ENCODE measurements at regions not wholly inside any gene's neighbourhood (a gene's known extent, or its start where the extent isn't known, plus 50 kb on each side); places are given as distances from the start of the nearest gene placed in this dataset.
"Not testable (repeated sequence)": the region's sequence is repeated elsewhere in the genome, so short reads cannot be mapped to it uniquely, and the experiment has no call there.

DNA sequence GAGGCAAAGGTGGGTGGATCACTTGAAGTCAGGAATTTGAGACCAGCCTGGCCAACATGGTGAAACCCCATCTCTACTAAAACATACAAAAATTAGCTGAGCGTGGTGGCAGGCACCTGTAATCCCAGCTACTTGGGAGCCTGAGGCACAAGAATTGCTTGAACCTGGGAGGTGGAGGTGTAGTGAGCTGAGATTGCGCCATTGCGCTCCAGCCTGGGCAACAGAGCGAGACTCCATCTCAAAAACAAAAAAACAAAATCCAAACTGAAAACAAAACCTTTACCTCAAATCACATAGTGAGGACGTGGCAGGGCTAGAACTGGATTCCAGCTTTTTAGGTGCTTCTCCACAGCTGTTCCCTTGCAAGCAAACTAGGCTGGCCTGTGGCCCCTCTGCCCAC, 58.5 kb upstream of the EDAR start:
- TF ChIP-seq, protein P1, sequence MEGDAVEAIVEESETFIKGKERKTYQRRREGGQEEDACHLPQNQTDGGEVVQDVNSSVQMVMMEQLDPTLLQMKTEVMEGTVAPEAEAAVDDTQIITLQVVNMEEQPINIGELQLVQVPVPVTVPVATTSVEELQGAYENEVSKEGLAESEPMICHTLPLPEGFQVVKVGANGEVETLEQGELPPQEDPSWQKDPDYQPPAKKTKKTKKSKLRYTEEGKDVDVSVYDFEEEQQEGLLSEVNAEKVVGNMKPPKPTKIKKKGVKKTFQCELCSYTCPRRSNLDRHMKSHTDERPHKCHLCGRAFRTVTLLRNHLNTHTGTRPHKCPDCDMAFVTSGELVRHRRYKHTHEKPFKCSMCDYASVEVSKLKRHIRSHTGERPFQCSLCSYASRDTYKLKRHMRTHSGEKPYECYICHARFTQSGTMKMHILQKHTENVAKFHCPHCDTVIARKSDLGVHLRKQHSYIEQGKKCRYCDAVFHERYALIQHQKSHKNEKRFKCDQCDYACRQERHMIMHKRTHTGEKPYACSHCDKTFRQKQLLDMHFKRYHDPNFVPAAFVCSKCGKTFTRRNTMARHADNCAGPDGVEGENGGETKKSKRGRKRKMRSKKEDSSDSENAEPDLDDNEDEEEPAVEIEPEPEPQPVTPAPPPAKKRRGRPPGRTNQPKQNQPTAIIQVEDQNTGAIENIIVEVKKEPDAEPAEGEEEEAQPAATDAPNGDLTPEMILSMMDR (IDR thresholded peaks at IDR 0.05; ENCODE audit: borderline replicate concordance, extremely low read depth, low read length, poor library complexity, severe bottlenecking), result not testable (repeated sequence)
- not testable (repeated sequence) for TF ChIP-seq EZH2 (IDR thresholded peaks at IDR 0.05; ENCODE audit: borderline replicate concordance, low read depth, low read length, severe bottlenecking)

Data from DND-41 (cell line).